Vagina (tissue), 2 donors: ENCODE measurements at regions not wholly inside any gene's neighbourhood (a gene's known extent, or its start where the extent isn't known, plus 50 kb on each side); places are given as distances from the start of the nearest gene placed in this dataset.

Source experiments
- DNase-seq, 2 donors: peaks; one replicate each; pipeline ENCODE4 v3.0.0-alpha.2; 2017; ENCODE audit errors: extremely low spot score in 2 of 2
- H3K27ac ChIP-seq: fragments of 200-600 bp; sonication (generic); one replicate; pipeline ENCODE4 v1.5.1; 2019
- H3K27me3 ChIP-seq: fragments of 200-600 bp; sonication (generic); one replicate; pipeline ENCODE4 v1.5.1; 2019
- H3K36me3 ChIP-seq, 2 donors: fragments of 200-600 bp; sonication (generic); one replicate each; pipeline ENCODE4 v1.5.1; 2017 to 2019
- H3K4me1 ChIP-seq: fragments of 200-600 bp; sonication (generic); one replicate; pipeline ENCODE4 v1.5.1; 2019
- H3K4me3 ChIP-seq, 2 donors: fragments of 200-600 bp; sonication (generic); 1 replicate in 1 of 2; 2 replicates in 1 of 2; pipeline ENCODE4 v1.5.1; 2016 to 2019
- H3K9me3 ChIP-seq: fragments of 200-600 bp; sonication (generic); one replicate; pipeline ENCODE4 v1.5.1; 2019
- POLR2A ChIP-seq, 2 donors: fragments of 450-650 bp; IDR thresholded peaks; one replicate each; pipeline ENCODE4 v1.6.1; 2017; ENCODE audit warnings: antibody characterized with exemption in 2 of 2, mild to moderate bottlenecking in 2 of 2, moderate library complexity in 2 of 2
- POLR2AphosphoS5 ChIP-seq, 2 donors: sonication (generic); formaldehyde crosslinking; IDR thresholded peaks; one replicate each; pipeline ENCODE4 v1.9.0; 2017; ENCODE audit warnings: antibody characterized with exemption in 2 of 2, mild to moderate bottlenecking in 2 of 2, low read depth in 1 of 2; ENCODE audit not compliant: insufficient read depth in 1 of 2
- intact Hi-C: fragments of 100-400 bp; cut with DNase I; formaldehyde crosslinking; loops from one replicate; pipeline ENCODE4 v1.15.1; 2023
- TF ChIP-seq, protein P1 (sequence below), 3 experiments: fragments of 450-650 bp in 2 of 3; fragments of 200-600 bp in 1 of 3; sonication (generic) in 1 of 3; IDR thresholded peaks; one replicate each; pipeline ENCODE4 v1.5.1; 2017 to 2019; ENCODE audit warnings: antibody characterized with exemption in 3 of 3, mild to moderate bottlenecking in 2 of 3, moderate library complexity in 2 of 3

DNA sequence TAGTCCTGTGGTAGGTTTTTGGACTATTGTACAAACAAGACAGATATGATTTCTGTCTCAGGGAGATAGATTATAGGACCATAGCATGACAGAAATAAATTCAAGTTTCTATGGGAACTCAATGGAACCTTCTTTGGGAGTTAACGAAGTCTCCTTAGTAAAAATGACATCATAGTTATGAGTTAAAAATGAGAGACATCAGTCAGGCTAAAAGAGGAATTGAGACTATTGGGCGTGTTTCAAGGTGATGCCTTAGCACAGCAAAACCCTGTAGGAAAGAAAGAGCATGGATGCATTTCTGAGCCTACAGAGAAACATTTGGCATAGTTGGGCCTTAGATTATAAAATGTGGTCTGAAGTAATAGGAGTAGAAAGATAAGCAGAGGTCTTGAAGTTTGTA lies 1909.1 kb upstream of the PCDH7 start:
- intact Hi-C loops: no loop called here
- no peak overlapping the region for H3K4me3 ChIP-seq
- no peak for TF ChIP-seq POLR2A (IDR thresholded peaks at IDR 0.05)

DNA sequence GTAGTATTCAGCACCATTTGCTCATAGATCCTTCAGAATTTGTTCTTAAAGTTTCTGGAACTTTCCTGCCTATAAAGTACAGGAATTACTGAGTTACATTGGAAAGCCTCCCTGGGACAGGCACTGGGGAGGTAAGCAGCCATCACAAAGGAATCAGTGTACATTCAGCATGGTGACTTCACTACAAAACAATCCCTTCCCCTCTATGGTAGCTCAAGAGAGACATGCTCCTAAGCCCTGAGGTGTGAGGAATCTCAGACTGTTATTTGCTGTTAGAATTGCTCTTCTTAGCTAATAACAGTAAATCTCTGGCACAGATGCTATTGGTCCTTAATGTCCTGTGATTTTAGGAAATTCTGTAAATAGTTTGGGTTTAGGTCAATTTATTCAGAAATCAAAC lies 1898.0 kb upstream of the PCDH7 start:
- no peaks in the 10 kb centered on the region for H3K36me3 ChIP-seq
- no peaks in the 10 kb centered on the region for H3K9me3 ChIP-seq
- no peak overlapping the region for H3K27ac ChIP-seq
- intact Hi-C loops: no loop called here
- DNase-seq: no peak
- no peaks in the 10 kb centered on the region for H3K4me1 ChIP-seq
- no peaks in the 10 kb centered on the region for H3K27me3 ChIP-seq
- no peak overlapping the region for H3K4me3 ChIP-seq
- TF ChIP-seq, protein P1, sequence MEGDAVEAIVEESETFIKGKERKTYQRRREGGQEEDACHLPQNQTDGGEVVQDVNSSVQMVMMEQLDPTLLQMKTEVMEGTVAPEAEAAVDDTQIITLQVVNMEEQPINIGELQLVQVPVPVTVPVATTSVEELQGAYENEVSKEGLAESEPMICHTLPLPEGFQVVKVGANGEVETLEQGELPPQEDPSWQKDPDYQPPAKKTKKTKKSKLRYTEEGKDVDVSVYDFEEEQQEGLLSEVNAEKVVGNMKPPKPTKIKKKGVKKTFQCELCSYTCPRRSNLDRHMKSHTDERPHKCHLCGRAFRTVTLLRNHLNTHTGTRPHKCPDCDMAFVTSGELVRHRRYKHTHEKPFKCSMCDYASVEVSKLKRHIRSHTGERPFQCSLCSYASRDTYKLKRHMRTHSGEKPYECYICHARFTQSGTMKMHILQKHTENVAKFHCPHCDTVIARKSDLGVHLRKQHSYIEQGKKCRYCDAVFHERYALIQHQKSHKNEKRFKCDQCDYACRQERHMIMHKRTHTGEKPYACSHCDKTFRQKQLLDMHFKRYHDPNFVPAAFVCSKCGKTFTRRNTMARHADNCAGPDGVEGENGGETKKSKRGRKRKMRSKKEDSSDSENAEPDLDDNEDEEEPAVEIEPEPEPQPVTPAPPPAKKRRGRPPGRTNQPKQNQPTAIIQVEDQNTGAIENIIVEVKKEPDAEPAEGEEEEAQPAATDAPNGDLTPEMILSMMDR (IDR thresholded peaks at IDR 0.05): no peak
- TF ChIP-seq POLR2AphosphoS5 (IDR thresholded peaks at IDR 0.05; ENCODE audit: insufficient read depth in 1 of 2, low read depth in 1 of 2) (no peak), POLR2A (IDR thresholded peaks at IDR 0.05) (no peak)

More for the DNA sequence above, 1909.1 kb upstream of the PCDH7 start:
- DNase-seq: no peak
- H3K27me3 ChIP-seq: no peaks in the 10 kb centered on the region
- no peaks in the 10 kb centered on the region for H3K36me3 ChIP-seq
- no peak overlapping the region for H3K27ac ChIP-seq
- H3K9me3 ChIP-seq: no peaks in the 10 kb centered on the region
- H3K4me1 ChIP-seq: no peaks in the 10 kb centered on the region

DNA sequence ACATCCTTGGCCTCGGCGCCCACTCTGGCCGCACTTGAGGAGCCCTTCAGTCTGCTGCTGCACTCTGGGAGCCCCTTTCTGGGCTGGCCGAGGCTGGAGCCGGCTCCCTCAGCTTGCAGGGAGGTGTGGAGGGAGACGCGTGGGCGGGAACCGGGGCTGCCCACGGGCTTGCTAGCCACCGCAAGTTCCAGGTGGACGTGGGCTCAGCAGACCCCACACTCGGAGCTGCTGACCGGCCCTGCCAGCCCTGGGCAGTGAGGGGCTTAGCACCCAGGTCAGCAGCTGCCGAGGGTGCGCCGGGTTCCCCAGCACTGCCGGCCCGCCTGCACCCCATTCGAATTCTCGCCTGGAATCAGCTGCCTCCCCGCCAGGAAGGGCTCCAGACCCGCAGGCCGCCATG lies 1892.3 kb upstream of the PCDH7 start:
- Histone ChIP-seq H3K27ac (no peak overlapping the region), H3K27me3 (no peaks in the 10 kb centered on the region)
- intact Hi-C loops: no loop called here

DNA sequence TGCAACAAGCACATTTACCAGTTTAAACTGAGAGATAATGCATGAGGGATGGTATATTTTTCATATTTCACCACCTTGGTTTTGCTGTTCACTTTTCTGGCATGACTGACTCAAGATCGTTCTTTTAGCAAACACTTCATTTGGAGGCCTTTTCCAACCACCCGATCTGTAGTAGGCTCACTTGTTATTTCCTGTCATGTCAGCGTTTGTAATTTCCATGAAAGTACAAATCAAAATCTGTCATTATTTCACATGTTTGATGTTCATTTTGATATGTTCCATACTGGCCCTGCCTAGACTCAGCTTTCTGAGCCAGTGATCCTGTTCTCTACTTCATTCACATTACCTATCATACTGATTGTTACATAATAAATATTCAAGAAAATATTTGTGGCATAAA lies 1888.3 kb upstream of the PCDH7 start:
- no peak for TF ChIP-seq POLR2AphosphoS5 (IDR thresholded peaks at IDR 0.05; ENCODE audit: insufficient read depth in 1 of 2, low read depth in 1 of 2)
- TF ChIP-seq, protein P1 (IDR thresholded peaks at IDR 0.05): no peak
- TF ChIP-seq POLR2A (IDR thresholded peaks at IDR 0.05): no peak
- Histone ChIP-seq H3K4me1 (no peaks in the 10 kb centered on the region), H3K36me3 (no peaks in the 10 kb centered on the region), H3K9me3 (no peaks in the 10 kb centered on the region), H3K4me3 (no peak overlapping the region), H3K27me3 (no peaks in the 10 kb centered on the region), H3K27ac (no peak overlapping the region)
- intact Hi-C loops: no loop called here
- no peak for DNase-seq

More for the DNA sequence above, 1892.3 kb upstream of the PCDH7 start:
- Histone ChIP-seq H3K36me3 (no peaks in the 10 kb centered on the region), H3K4me1 (no peaks in the 10 kb centered on the region), H3K9me3 (no peaks in the 10 kb centered on the region), H3K4me3 (no peak overlapping the region)
- no peak for DNase-seq
- TF ChIP-seq POLR2AphosphoS5 (IDR thresholded peaks at IDR 0.05; ENCODE audit: insufficient read depth in 1 of 2, low read depth in 1 of 2): no peak
- TF ChIP-seq POLR2A (IDR thresholded peaks at IDR 0.05): no peak
- TF ChIP-seq, protein P1 (IDR thresholded peaks at IDR 0.05): no peak

DNA sequence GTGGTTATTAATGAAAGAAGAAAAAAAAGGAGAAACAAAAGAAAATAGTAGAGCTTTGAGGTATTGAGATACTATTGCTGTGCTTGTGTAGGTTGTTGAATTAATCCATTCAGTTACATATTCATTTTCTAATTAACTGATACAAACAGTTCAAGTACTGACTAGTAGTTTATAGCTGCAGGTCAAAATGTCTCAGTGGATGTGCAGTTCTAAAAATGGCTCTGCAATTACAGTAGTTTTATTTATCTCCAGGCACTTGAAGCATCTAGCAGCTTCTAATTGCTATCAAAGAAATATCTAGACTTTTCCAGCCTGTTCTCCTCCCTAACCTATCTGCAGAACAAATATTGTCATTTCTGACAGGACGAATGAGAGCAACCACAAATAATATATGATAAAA lies 1887.7 kb upstream of the PCDH7 start:
- intact Hi-C loops: no loop called here
- Histone ChIP-seq H3K9me3 (no peaks in the 10 kb centered on the region), H3K27ac (no peak overlapping the region), H3K4me3 (no peak overlapping the region), H3K36me3 (no peaks in the 10 kb centered on the region), H3K4me1 (no peaks in the 10 kb centered on the region), H3K27me3 (no peaks in the 10 kb centered on the region)
- TF ChIP-seq, protein P1 (IDR thresholded peaks at IDR 0.05): no peak
- no peak for TF ChIP-seq POLR2AphosphoS5 (IDR thresholded peaks at IDR 0.05; ENCODE audit: insufficient read depth in 1 of 2, low read depth in 1 of 2)
- TF ChIP-seq POLR2A (IDR thresholded peaks at IDR 0.05): no peak
- DNase-seq: no peak

DNA sequence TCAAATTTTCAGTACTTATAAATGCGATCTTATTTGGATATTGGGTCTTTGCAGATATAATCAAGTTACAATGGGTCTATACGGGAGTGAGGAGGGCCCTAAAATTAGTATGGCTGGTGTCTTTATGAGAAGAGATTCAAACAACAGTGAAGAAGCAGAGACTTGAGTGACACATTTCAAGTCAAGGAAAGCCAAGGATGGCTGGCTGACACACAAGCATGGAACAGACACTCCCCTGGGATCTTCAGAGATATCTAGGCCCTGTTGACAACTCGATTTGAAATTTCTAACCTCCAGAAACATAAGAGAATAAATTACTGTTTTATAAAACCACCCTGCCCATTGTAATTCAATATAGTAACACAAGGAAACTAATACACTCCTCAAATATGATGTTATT lies 1886.0 kb upstream of the PCDH7 start:
- Histone ChIP-seq H3K36me3 (no peaks in the 10 kb centered on the region), H3K9me3 (no peaks in the 10 kb centered on the region), H3K4me3 (no peak overlapping the region), H3K27me3 (no peaks in the 10 kb centered on the region), H3K27ac (no peak overlapping the region), H3K4me1 (no peaks in the 10 kb centered on the region)
- DNase-seq: no peak
- TF ChIP-seq POLR2A (IDR thresholded peaks at IDR 0.05) (no peak), POLR2AphosphoS5 (IDR thresholded peaks at IDR 0.05; ENCODE audit: insufficient read depth in 1 of 2, low read depth in 1 of 2) (no peak)
- TF ChIP-seq, protein P1 (IDR thresholded peaks at IDR 0.05): no peak
- intact Hi-C loops: no loop called here
